Neural cell (in vitro differentiated cells): ENCODE measurements at regions not wholly inside any gene's neighbourhood (a gene's known extent, or its start where the extent isn't known, plus 50 kb on each side); places are given as distances from the start of the nearest gene placed in this dataset.
"Not testable (repeated sequence)": the region's sequence is repeated elsewhere in the genome, so short reads cannot be mapped to it uniquely, and the experiment has no call there.

Experiments
- H2AFZ ChIP-seq: fragments of 200-600, 300-800 bp; sonication (generic), shearing (Covaris generic); 2 replicates; pipeline ENCODE4 v1.6.0; 2014; ENCODE audit warnings: low read depth, mild to moderate bottlenecking, antibody characterized with exemption, low read length, moderate library complexity
- H3F3A ChIP-seq: fragments of 200-600 bp; shearing (Covaris generic); 2 replicates; pipeline ENCODE4 v1.6.1; 2016; ENCODE audit warnings: mild to moderate bottlenecking, moderate library complexity, mixed read lengths, antibody characterized with exemption, low read length; ENCODE audit not compliant: insufficient read depth, poor library complexity, severe bottlenecking
- H3K27ac ChIP-seq: fragments of 200-600, 300-800 bp; sonication (generic), shearing (Covaris generic); 2 replicates; pipeline ENCODE4 v1.5.1; 2014; ENCODE audit warnings: mild to moderate bottlenecking, low read length, moderate library complexity
- H3K27me3 ChIP-seq: fragments of 300-800, 200-600 bp; sonication (generic), shearing (Covaris generic); 2 replicates; pipeline ENCODE4 v1.6.0; 2014; ENCODE audit warnings: mild to moderate bottlenecking, low read depth, low read length, moderate library complexity; ENCODE audit not compliant: insufficient read depth
- H3K36me3 ChIP-seq: fragments of 300-800, 200-600 bp; sonication (generic), shearing (Covaris generic); 2 replicates; pipeline ENCODE4 v1.5.1; 2014; ENCODE audit warnings: mild to moderate bottlenecking, antibody characterized with exemption, low read length, moderate library complexity; ENCODE audit not compliant: insufficient read depth
- H3K4me2 ChIP-seq: fragments of 300-800, 200-600 bp; sonication (generic), shearing (Covaris generic); 2 replicates; pipeline ENCODE4 v1.6.0; 2014; ENCODE audit warnings: mild to moderate bottlenecking, low read length
- H3K4me3 ChIP-seq: fragments of 300-800, 200-600 bp; sonication (generic), shearing (Covaris generic); 2 replicates; pipeline ENCODE4 v1.5.1; 2014; ENCODE audit warnings: mild to moderate bottlenecking, low read length, moderate library complexity
- H3K79me2 ChIP-seq: fragments of 200-600 bp; shearing (Covaris generic); replicated peaks from 2 replicates; pipeline ENCODE4 v1.6.0; 2014; ENCODE audit warnings: mild to moderate bottlenecking, low read length, moderate library complexity; ENCODE audit not compliant: insufficient read depth
- H3K9ac ChIP-seq: fragments of 300-800, 200-600 bp; sonication (generic), shearing (Covaris generic); 2 replicates; pipeline ENCODE4 v1.6.1; 2016; ENCODE audit warnings: mild to moderate bottlenecking, low read length, mixed read lengths
- H3K9me2 ChIP-seq: fragments of 200-600 bp; shearing (Covaris generic); 2 replicates; pipeline ENCODE4 v1.6.1; 2016; ENCODE audit warnings: mild to moderate bottlenecking, low read length, mixed read lengths; ENCODE audit not compliant: insufficient read depth
- H3K9me3 ChIP-seq: fragments of 200-600, 300-800 bp; sonication (generic), shearing (Covaris generic); 2 replicates; pipeline ENCODE4 v1.6.1; 2016; ENCODE audit warnings: mild to moderate bottlenecking, mixed run types, low read length, moderate library complexity, mixed read lengths
- H4K20me1 ChIP-seq: fragments of 200-600 bp; shearing (Covaris generic); 2 replicates; pipeline ENCODE4 v1.6.1; 2016; ENCODE audit warnings: mild to moderate bottlenecking, mixed run types; ENCODE audit not compliant: insufficient read depth
- CTCF ChIP-seq: fragments of 450-650 bp; IDR thresholded peaks from 2 replicates; pipeline ENCODE4 v1.5.1; 2014; ENCODE audit warnings: antibody characterized with exemption, mild to moderate bottlenecking, moderate library complexity; ENCODE audit not compliant: poor library complexity, severe bottlenecking
- EP300 ChIP-seq: fragments of 450-650 bp; conservative IDR thresholded peaks from 2 replicates; pipeline ENCODE4 v1.6.1; 2014; ENCODE audit warnings: antibody characterized with exemption, mild to moderate bottlenecking, moderate library complexity; ENCODE audit not compliant: poor library complexity, severe bottlenecking
- EZH2 ChIP-seq: fragments of 200-600, 300-800 bp; shearing (Covaris generic), sonication (generic); IDR thresholded peaks from 2 replicates; pipeline ENCODE4 v1.6.1; 2014; ENCODE audit warnings: antibody characterized with exemption, low read length, borderline replicate concordance, mild to moderate bottlenecking; ENCODE audit not compliant: insufficient read depth, poor library complexity, severe bottlenecking
- MXI1 ChIP-seq: fragments of 450-650 bp; conservative IDR thresholded peaks from 2 replicates; pipeline ENCODE4 v1.6.1; 2014; ENCODE audit warnings: antibody characterized with exemption, mild to moderate bottlenecking; ENCODE audit not compliant: poor library complexity, severe bottlenecking
- POLR2AphosphoS5 ChIP-seq: IDR thresholded peaks from 2 replicates; pipeline ENCODE4 v1.6.1; 2012
- RAD21 ChIP-seq: fragments of 450-650 bp; conservative IDR thresholded peaks from 2 replicates; pipeline ENCODE4 v1.6.1; 2014; ENCODE audit warnings: antibody characterized with exemption, mild to moderate bottlenecking, moderate library complexity
- REST ChIP-seq: IDR thresholded peaks from 2 replicates; pipeline ENCODE4 v1.6.1; 2012; ENCODE audit warnings: borderline replicate concordance
- SMC3 ChIP-seq: fragments of 450-650 bp; conservative IDR thresholded peaks from 2 replicates; pipeline ENCODE4 v1.6.1; 2014; ENCODE audit warnings: antibody characterized with exemption, mild to moderate bottlenecking, moderate library complexity; ENCODE audit not compliant: poor library complexity
- TAF1 ChIP-seq: IDR thresholded peaks from 2 replicates; pipeline ENCODE4 v1.6.1; 2012; ENCODE audit warnings: low read depth

GRCh38 chr3:75894234-75894633 lies 108.9 kb upstream of the ZNF717 start:
- Histone ChIP-seq H3K36me3 (no peaks in the 10 kb centered on the region), H3K79me2 (no peaks in the 10 kb centered on the region), H3K27me3 (no peaks in the 10 kb centered on the region), H3F3A (no peaks in the 10 kb centered on the region), H3K9me3 (no peaks in the 10 kb centered on the region), H3K4me3 (no peak overlapping the region), H4K20me1 (no peaks in the 10 kb centered on the region), H3K9ac (no peak overlapping the region), H3K27ac (no peak overlapping the region), H2AFZ (no peak overlapping the region), H3K4me2 (no peak overlapping the region), H3K9me2 (no peaks in the 10 kb centered on the region)
- no peak for TF ChIP-seq CTCF
- TF ChIP-seq EZH2, result no peak
- TF ChIP-seq EP300, result no peak
- TF ChIP-seq REST, result no peak
- TF ChIP-seq MXI1, result no peak
- no peak for TF ChIP-seq SMC3
- TF ChIP-seq RAD21, result no peak
- no peak for TF ChIP-seq TAF1
- TF ChIP-seq POLR2AphosphoS5, result no peak

GRCh38 chr3:75896265-75896664 lies 110.9 kb upstream of the ZNF717 start:
- TF ChIP-seq REST (no peak), EZH2 (no peak), RAD21 (no peak), MXI1 (no peak), POLR2AphosphoS5 (no peak), SMC3 (no peak), EP300 (no peak), CTCF (no peak), TAF1 (no peak)
- Histone ChIP-seq H3K79me2 (no peaks in the 10 kb centered on the region), H2AFZ (no peak overlapping the region), H4K20me1 (no peaks in the 10 kb centered on the region), H3K36me3 (no peaks in the 10 kb centered on the region), H3K4me3 (no peak overlapping the region), H3K9me2 (no peaks in the 10 kb centered on the region), H3K4me2 (no peak overlapping the region), H3K9ac (no peak overlapping the region), H3F3A (no peaks in the 10 kb centered on the region), H3K27me3 (no peaks in the 10 kb centered on the region), H3K9me3 (no peaks in the 10 kb centered on the region), H3K27ac (no peak overlapping the region)

GRCh38 chr3:75901446-75901845 lies 116.1 kb upstream of the ZNF717 start:
- H3K9me3 ChIP-seq, H2AFZ ChIP-seq, H3K79me2 ChIP-seq, H3F3A ChIP-seq, H4K20me1 ChIP-seq, H3K36me3 ChIP-seq, H3K4me2 ChIP-seq, H3K9ac ChIP-seq, H3K27ac ChIP-seq, H3K4me3 ChIP-seq, H3K9me2 ChIP-seq: not testable (repeated sequence)
- peaks cover 13% of the 10 kb centered on the region for H3K27me3 ChIP-seq
